SU-DHL-6 (cell line): ENCODE measurements at regions not wholly inside any gene's neighbourhood (a gene's known extent, or its start where the extent isn't known, plus 50 kb on each side); places are given as distances from the start of the nearest gene placed in this dataset.

Experiments
- EZH2phosphoT487 ChIP-seq: fragments of 200-600 bp; sonication (generic), shearing (Covaris generic); conservative IDR thresholded peaks from 2 replicates; pipeline ENCODE4 v1.6.1; 2018; ENCODE audit warnings: mild to moderate bottlenecking, antibody characterized with exemption, low read length, moderate library complexity, mixed read lengths
- TF ChIP-seq, protein P1 (sequence below): fragments of 200-600 bp; sonication (generic); IDR thresholded peaks from one replicate; pipeline ENCODE4 v1.5.1; 2017; ENCODE audit warnings: antibody characterized with exemption, mild to moderate bottlenecking, low read length, moderate library complexity; ENCODE audit not compliant: insufficient read depth, poor library complexity, severe bottlenecking

DNA sequence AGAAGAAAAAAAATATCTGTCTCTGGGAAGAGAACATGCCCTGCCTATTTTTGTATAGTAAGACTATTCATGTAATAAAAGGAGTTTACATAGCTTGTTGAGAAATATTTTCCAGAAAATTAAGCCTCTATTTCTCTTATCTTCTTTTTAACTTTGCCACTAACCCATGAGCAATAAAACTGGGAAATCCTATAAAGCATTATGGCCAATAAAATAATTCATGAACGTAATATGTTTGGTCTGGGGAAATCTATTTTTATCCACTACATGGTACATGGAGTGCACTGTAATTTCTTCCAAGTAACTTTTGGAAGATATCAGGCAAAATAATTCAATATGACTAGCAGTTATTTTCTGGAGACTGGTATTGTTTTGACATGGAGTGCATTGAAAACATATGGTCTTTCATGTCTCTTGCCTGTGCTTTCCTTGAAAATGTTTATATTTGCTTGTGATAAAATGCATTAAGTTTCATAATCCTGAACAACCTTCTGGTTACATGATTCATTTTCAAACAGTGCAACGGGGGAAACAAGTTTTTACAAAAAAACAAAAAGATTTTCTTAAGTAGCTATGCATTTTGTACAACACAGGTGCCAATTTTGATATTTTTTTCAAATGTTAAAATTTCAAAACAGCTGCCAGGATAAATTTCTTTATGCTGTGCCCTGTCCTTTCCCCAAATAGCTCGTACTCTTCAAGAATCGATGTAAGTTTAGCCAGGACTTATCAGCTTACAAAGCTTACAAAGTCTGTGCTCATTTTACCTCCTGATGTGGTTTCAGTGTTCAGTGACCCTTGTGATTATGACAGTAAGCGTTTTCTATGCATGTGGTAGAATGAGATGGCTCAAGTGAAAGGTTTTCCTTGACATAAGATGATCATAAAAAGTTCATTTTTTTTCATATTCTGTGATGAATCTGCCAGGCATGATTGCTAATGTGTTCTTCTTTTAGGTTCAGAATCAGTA is 194.5 kb downstream of the UBE2E3 start:
- TF ChIP-seq, protein P1, sequence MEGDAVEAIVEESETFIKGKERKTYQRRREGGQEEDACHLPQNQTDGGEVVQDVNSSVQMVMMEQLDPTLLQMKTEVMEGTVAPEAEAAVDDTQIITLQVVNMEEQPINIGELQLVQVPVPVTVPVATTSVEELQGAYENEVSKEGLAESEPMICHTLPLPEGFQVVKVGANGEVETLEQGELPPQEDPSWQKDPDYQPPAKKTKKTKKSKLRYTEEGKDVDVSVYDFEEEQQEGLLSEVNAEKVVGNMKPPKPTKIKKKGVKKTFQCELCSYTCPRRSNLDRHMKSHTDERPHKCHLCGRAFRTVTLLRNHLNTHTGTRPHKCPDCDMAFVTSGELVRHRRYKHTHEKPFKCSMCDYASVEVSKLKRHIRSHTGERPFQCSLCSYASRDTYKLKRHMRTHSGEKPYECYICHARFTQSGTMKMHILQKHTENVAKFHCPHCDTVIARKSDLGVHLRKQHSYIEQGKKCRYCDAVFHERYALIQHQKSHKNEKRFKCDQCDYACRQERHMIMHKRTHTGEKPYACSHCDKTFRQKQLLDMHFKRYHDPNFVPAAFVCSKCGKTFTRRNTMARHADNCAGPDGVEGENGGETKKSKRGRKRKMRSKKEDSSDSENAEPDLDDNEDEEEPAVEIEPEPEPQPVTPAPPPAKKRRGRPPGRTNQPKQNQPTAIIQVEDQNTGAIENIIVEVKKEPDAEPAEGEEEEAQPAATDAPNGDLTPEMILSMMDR: no peak
- no peak for TF ChIP-seq EZH2phosphoT487
